LoVo (cell line): ENCODE measurements at regions not wholly inside any gene's neighbourhood (a gene's known extent, or its start where the extent isn't known, plus 50 kb on each side); places are given as distances from the start of the nearest gene placed in this dataset.

Source experiments
- DNase-seq: peaks from one replicate; pipeline ENCODE4 v3.0.0-alpha.2; 2016; ENCODE audit warnings: low spot score

- no peak for DNase-seq
Measured at GRCh38 chr12:77493302-77494168, 337.2 kb upstream of the NAV3 start.

- no peak for DNase-seq
Measured at GRCh38 chr12:77492536-77492935, 338.2 kb upstream of the NAV3 start.

- no peak for DNase-seq
Measured at GRCh38 chr12:77489331-77489970, 341.2 kb upstream of the NAV3 start.

GRCh38 chr12:77488041-77488620 lies 342.6 kb upstream of the NAV3 start:
- no peak for DNase-seq

GRCh38 chr12:77486872-77487271 lies 343.8 kb upstream of the NAV3 start:
- DNase-seq = no peak

GRCh38 chr12:77485961-77486854 lies 344.5 kb upstream of the NAV3 start:
- DNase-seq = no peak

DNA sequence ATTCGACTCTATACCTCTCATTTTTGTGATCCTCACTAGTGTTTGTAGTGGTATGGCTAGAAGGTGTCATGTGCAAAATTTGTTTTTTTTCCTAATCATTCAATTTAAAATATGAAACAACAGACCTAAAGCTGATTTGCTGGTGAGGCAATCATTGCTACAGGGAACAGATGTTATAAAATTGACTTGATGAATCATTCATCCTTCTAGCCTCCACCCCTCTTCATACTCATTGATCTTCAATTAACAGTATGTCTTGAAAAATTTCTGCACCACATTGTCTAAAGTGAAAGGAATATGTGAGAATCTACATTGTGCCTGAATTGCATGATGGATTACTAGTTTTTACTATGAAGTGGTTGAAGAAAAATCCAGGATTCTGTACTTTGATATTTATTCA lies 349.0 kb upstream of the NAV3 start:
- DNase-seq = no peak

- no peak for DNase-seq
Measured at GRCh38 chr12:77477907-77478533, 352.7 kb upstream of the NAV3 start.

GRCh38 chr12:77471801-77472200 lies 358.9 kb upstream of the NAV3 start:
- DNase-seq = no peak

DNA sequence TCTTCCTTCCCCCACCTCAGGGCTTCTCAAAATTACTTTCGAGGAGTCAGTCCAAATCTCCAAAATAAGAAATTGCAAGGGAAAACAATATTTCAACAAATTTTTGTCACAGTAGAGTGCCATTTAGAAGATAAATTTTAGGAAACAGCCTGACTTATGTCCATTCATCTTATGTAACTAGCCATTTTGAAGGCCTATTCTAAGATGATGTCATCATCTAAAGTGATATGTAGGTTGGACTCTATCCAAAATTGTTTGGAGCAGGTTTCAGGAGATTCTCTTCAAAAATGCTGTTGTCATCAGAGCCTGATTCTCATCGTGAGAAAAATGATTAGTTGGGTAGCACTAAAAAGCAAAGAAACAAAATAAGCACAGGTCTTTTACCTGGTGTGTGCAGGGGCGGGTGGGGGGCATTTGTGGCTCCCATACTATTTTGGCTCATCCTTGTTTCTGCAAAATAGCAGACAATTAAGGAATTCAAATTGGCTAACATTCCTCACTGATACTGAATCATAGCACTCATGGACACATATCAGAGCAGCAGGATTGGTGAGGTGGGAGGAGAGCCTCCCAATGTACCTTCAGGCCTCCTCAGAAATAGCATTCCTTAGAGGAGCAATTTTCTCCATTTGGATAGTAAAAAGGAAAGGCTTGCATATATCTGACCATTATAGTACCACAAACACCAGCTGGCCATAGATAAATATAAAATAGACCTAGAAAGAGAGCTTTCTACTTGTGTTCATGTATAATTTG lies 360.9 kb upstream of the NAV3 start:
- no peak for DNase-seq

GRCh38 chr12:77442633-77443032 lies 377.3 kb upstream of the E2F7 start:
- DNase-seq = no peak

DNA sequence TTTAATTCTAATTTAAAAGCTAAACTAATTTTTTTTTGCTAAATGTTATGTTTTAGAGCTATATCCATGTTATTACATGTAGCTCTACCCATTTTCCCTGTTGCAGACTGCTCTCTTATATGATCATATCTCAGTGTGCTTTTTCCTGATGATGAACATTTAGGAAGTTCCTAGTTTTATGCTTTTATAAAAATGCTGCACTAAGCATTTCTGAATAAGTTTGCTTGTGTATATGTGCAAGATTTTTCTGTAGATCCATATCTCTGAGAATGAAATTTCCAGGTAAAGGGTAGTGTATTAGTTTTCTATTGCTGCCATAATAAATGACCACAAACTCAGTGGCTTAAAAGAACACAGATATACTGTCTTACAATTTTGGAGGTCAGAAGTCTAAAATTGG lies 374.4 kb upstream of the E2F7 start:
- DNase-seq = no peak

DNA sequence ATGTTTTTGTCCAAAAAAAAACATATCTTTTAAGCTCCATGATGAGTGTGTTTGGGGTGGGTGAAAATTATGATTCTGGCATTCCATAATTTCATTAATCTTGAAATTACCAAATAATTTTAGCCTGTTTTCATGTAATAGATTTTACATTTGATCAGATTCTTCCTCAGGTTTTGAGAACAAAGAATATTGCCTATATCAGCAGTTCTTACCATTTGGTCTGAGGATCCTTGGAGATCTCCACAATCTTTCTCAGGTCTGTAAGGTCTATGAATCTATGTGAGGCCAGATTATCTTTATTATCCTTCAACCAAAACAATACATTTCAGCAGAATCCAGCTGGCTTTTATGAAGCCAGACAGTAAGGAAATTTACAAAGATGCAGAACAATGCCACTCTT lies 373.3 kb upstream of the E2F7 start:
- no peak for DNase-seq

- no peak for DNase-seq
Measured at GRCh38 chr12:77437206-77437605, 371.8 kb upstream of the E2F7 start.

DNA sequence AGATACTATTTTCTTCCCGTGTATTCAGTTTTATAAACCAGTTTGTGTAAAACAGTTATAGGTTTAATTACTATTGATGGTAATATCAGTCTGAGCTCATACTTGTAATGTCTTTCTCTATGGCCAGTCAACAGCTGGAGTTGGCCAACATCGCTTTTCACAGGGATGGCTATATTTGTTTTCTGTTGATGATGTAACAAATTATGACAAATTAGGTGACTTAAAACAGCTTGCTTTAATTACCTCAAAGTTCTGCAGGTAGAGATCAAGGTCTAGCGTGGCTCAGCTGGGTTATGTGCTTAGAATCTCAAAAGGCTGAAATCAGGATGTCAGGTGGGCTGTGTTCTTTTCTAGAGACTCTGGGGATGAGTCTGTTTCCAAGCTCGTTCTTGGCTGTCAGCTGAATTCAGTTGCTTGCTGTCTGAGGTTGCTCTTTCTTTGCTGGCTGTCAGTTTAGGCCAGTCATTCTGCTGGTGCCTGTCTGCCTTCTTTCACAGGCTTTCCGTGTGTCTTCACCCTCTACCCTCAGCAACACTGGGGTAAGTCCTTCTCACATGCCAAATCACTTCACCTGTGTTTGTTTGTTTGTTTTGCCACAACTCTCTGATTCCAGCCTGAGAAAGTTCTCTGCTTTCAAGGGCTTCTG lies 370.2 kb upstream of the E2F7 start:
- DNase-seq = no peak

- no peak for DNase-seq
Measured at GRCh38 chr12:77433799-77434198, 368.4 kb upstream of the E2F7 start.

- no peak for DNase-seq
Measured at GRCh38 chr12:77429426-77429825, 364.1 kb upstream of the E2F7 start.

GRCh38 chr12:77421152-77421551 lies 355.8 kb upstream of the E2F7 start:
- no peak for DNase-seq

- DNase-seq = no peak
Measured at GRCh38 chr12:77409551-77409950, 344.2 kb upstream of the E2F7 start.

DNA sequence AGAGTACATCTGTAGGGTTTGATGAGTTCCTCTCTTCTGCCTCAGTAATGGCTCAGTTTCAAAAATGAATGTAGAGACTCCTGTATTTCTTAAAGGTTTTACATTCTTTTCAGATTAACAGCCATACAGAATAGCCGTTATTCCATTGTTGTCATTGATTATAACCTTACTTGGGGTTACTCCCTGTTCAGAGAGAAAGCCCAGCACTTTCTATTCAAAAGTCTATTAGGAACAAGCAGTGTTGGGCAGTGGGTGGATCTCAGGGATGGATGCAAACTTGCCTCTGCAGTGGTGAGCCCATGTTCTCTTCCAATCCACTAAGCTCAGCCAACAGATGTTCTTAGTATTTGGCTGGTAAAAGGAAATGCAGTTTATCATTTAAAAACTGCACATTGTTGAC lies 342.6 kb upstream of the E2F7 start:
- no peak for DNase-seq
